CD8-positive, alpha-beta memory T cell (primary cell): ENCODE measurements at regions not wholly inside any gene's neighbourhood (a gene's known extent, or its start where the extent isn't known, plus 50 kb on each side); places are given as distances from the start of the nearest gene placed in this dataset.

Source experiments
- CTCF ChIA-PET: fragments of 350-600 bp; sonication (Branson Sonifier 250); formaldehyde crosslinking; loops from one replicate; lab custom pipeline; 2021; ENCODE audit warnings: antibody characterized with exemption; lab: Charles Lee
- POLR2A ChIA-PET: fragments of 350-600 bp; sonication (Branson Sonifier 250); formaldehyde crosslinking; loops from one replicate; lab custom pipeline; 2021; ENCODE audit warnings: antibody characterized with exemption; lab: Charles Lee
- DNase-seq, 5 donors: peaks; one replicate each; pipeline versions ENCODE4 v3.0.0 to v3.0.0-alpha.2; 2020 to 2022; ENCODE audit warnings: mixed read lengths in 1 of 5
- H3K27ac ChIP-seq: one replicate; pipeline ENCODE4 v1.7.0; 2013; ENCODE audit warnings: low read depth, mild to moderate bottlenecking, low read length, moderate library complexity
- H3K27me3 ChIP-seq: 2 replicates; pipeline ENCODE4 v1.7.0; 2013; ENCODE audit warnings: low read length, mild to moderate bottlenecking; ENCODE audit not compliant: insufficient read depth, poor library complexity, severe bottlenecking
- H3K36me3 ChIP-seq: 2 replicates; pipeline ENCODE4 v1.7.0; 2013; ENCODE audit warnings: mild to moderate bottlenecking, low read length, moderate library complexity; ENCODE audit not compliant: insufficient read depth
- H3K4me1 ChIP-seq: 2 replicates; pipeline ENCODE4 v1.7.0; 2013; ENCODE audit warnings: mild to moderate bottlenecking, low read length, moderate library complexity; ENCODE audit not compliant: insufficient read depth
- H3K4me3 ChIP-seq: 2 replicates; pipeline ENCODE4 v1.7.0; 2013; ENCODE audit warnings: mild to moderate bottlenecking, low read length
- H3K9me3 ChIP-seq: 2 replicates; pipeline ENCODE4 v1.7.0; 2013; ENCODE audit warnings: mild to moderate bottlenecking, low read length
- H3K27ac Mint-ChIP-seq, 8 donors: one replicate each; pipeline ENCODE4 v1.8.0; 2020 to 2021; ENCODE audit warnings: mixed read lengths in 8 of 8, mild to moderate bottlenecking in 6 of 8, inconsistent platforms in 3 of 8, moderate library complexity in 3 of 8
- H3K27me3 Mint-ChIP-seq, 2 donors: one replicate each; pipeline ENCODE4 v1.8.0; 2020 to 2021; ENCODE audit warnings: mixed read lengths in 2 of 2, mild to moderate bottlenecking in 1 of 2, moderate library complexity in 1 of 2
- H3K36me3 Mint-ChIP-seq, 3 donors: one replicate each; pipeline ENCODE4 v1.8.0; 2020 to 2021; ENCODE audit warnings: mixed read lengths in 3 of 3, inconsistent platforms in 1 of 3, mild to moderate bottlenecking in 1 of 3
- H3K4me1 Mint-ChIP-seq, 3 donors: one replicate each; pipeline ENCODE4 v1.8.0; 2020 to 2021; ENCODE audit warnings: mixed read lengths in 3 of 3, inconsistent platforms in 1 of 3, mild to moderate bottlenecking in 1 of 3
- H3K4me3 Mint-ChIP-seq, 7 donors: one replicate each; pipeline ENCODE4 v1.8.0; 2020 to 2021; ENCODE audit warnings: mixed read lengths in 7 of 7, mild to moderate bottlenecking in 6 of 7, moderate library complexity in 4 of 7, inconsistent platforms in 2 of 7
- H3K9me3 Mint-ChIP-seq, 5 donors: one replicate each; pipeline ENCODE4 v1.8.0; 2020 to 2022; ENCODE audit warnings: mixed read lengths in 5 of 5, mild to moderate bottlenecking in 3 of 5, moderate library complexity in 2 of 5, inconsistent platforms in 1 of 5

- Mint-ChIP-seq H3K27me3 (peaks cover 12 to 16% of the 10 kb centered on the region in 2 donors), H3K4me1 (no peaks in the 10 kb centered on the region), H3K9me3 (no peaks in the 10 kb centered on the region), H3K27ac (no peak overlapping the region), H3K36me3 (no peaks in the 10 kb centered on the region), H3K4me3 (no peak overlapping the region)
- H3K4me3 ChIP-seq, result no peak overlapping the region
- H3K27me3 ChIP-seq, result no peaks in the 10 kb centered on the region
- ChIA-PET POLR2A (no interaction called here), CTCF (no interaction called here)
- H3K4me1 ChIP-seq, result no peaks in the 10 kb centered on the region
- H3K27ac ChIP-seq, result no peak overlapping the region
- H3K36me3 ChIP-seq, result no peaks in the 10 kb centered on the region
- DNase-seq, result no peak
- H3K9me3 ChIP-seq, result no peaks in the 10 kb centered on the region
Measured at GRCh38 chr3:124411728-124412127, 318.5 kb upstream of the UMPS start.

GRCh38 chr3:124412644-124413043 lies 317.6 kb upstream of the UMPS start:
- H3K27me3 ChIP-seq, result no peaks in the 10 kb centered on the region
- no peaks in the 10 kb centered on the region for H3K4me1 ChIP-seq
- Mint-ChIP-seq H3K4me1 (no peaks in the 10 kb centered on the region), H3K27ac (no peak overlapping the region), H3K27me3 (peaks cover 15 to 16% of the 10 kb centered on the region in 2 donors), H3K9me3 (no peaks in the 10 kb centered on the region), H3K36me3 (no peaks in the 10 kb centered on the region), H3K4me3 (no peak overlapping the region)
- DNase-seq, result no peak
- ChIA-PET POLR2A (no interaction called here), CTCF (no interaction called here)
- no peak overlapping the region for H3K27ac ChIP-seq
- no peaks in the 10 kb centered on the region for H3K36me3 ChIP-seq
- H3K4me3 ChIP-seq, result no peak overlapping the region
- H3K9me3 ChIP-seq, result no peaks in the 10 kb centered on the region

GRCh38 chr3:124413393-124413792 lies 316.9 kb upstream of the UMPS start:
- no peaks in the 10 kb centered on the region for H3K36me3 ChIP-seq
- H3K4me3 ChIP-seq, result no peak overlapping the region
- H3K27ac Mint-ChIP-seq, result no peak overlapping the region
- no peak overlapping the region for H3K4me3 Mint-ChIP-seq
- ChIA-PET CTCF (no interaction called here), POLR2A (no interaction called here)
- no peaks in the 10 kb centered on the region for H3K4me1 Mint-ChIP-seq
- no peaks in the 10 kb centered on the region for H3K36me3 Mint-ChIP-seq
- DNase-seq, result no peak
- H3K27ac ChIP-seq, result no peak overlapping the region
- H3K27me3 ChIP-seq, result no peaks in the 10 kb centered on the region
- H3K27me3 Mint-ChIP-seq, result peaks cover 14 to 15% of the 10 kb centered on the region in 2 donors
- H3K9me3 ChIP-seq, result no peaks in the 10 kb centered on the region
- no peaks in the 10 kb centered on the region for H3K9me3 Mint-ChIP-seq
- no peaks in the 10 kb centered on the region for H3K4me1 ChIP-seq

- no peaks in the 10 kb centered on the region for H3K4me1 Mint-ChIP-seq
- Histone ChIP-seq H3K4me3 (no peak overlapping the region), H3K4me1 (no peaks in the 10 kb centered on the region), H3K36me3 (no peaks in the 10 kb centered on the region), H3K9me3 (no peaks in the 10 kb centered on the region), H3K27ac (no peak overlapping the region), H3K27me3 (no peaks in the 10 kb centered on the region)
- CTCF ChIA-PET, result no interaction called here
- no peak overlapping the region for H3K4me3 Mint-ChIP-seq
- H3K9me3 Mint-ChIP-seq, result no peaks in the 10 kb centered on the region
- peaks cover 13 to 15% of the 10 kb centered on the region in 2 donors for H3K27me3 Mint-ChIP-seq
- H3K27ac Mint-ChIP-seq, result no peak overlapping the region
- POLR2A ChIA-PET, result no interaction called here
- DNase-seq, result no peak
- no peaks in the 10 kb centered on the region for H3K36me3 Mint-ChIP-seq
Measured at GRCh38 chr3:124413989-124414598, 316.2 kb upstream of the UMPS start.

- DNase-seq, result no peak
- ChIA-PET POLR2A (no interaction called here), CTCF (no interaction called here)
- Histone ChIP-seq H3K4me1 (no peaks in the 10 kb centered on the region), H3K4me3 (no peak overlapping the region), H3K27me3 (no peaks in the 10 kb centered on the region), H3K9me3 (no peaks in the 10 kb centered on the region), H3K36me3 (no peaks in the 10 kb centered on the region), H3K27ac (no peak overlapping the region)
- peaks cover 0 to 2% (median 0%) of the 10 kb centered on the region in 5 donors for H3K9me3 Mint-ChIP-seq
- peaks cover 7 to 15% of the 10 kb centered on the region in 2 donors for H3K27me3 Mint-ChIP-seq
- no peak overlapping the region for H3K4me3 Mint-ChIP-seq
- peak overlapping the region in 1 of 8 donors; percentile 25 for H3K27ac Mint-ChIP-seq
- H3K36me3 Mint-ChIP-seq, result no peaks in the 10 kb centered on the region
- no peaks in the 10 kb centered on the region for H3K4me1 Mint-ChIP-seq
Measured at GRCh38 chr3:124415446-124415960, 314.7 kb upstream of the UMPS start.

- no peaks in the 10 kb centered on the region for H3K4me1 Mint-ChIP-seq
- no peak overlapping the region for H3K27ac Mint-ChIP-seq
Measured at GRCh38 chr3:124419303-124419702, 310.9 kb upstream of the UMPS start.

GRCh38 chr3:124420392-124420791 lies 309.9 kb upstream of the UMPS start:
- H3K4me3 ChIP-seq, result no peak overlapping the region
- no peaks in the 10 kb centered on the region for H3K4me1 Mint-ChIP-seq
- H3K9me3 Mint-ChIP-seq, result peaks cover 0 to 2% (median 0%) of the 10 kb centered on the region in 5 donors
- ChIA-PET POLR2A (no interaction called here), CTCF (no interaction called here)
- H3K27me3 Mint-ChIP-seq, result peaks cover 10 to 15% of the 10 kb centered on the region in 2 donors
- no peak overlapping the region for H3K27ac Mint-ChIP-seq
- no peaks in the 10 kb centered on the region for H3K36me3 Mint-ChIP-seq
- no peak overlapping the region for H3K27ac ChIP-seq
- H3K4me3 Mint-ChIP-seq, result no peak overlapping the region
- no peaks in the 10 kb centered on the region for H3K27me3 ChIP-seq
- H3K36me3 ChIP-seq, result no peaks in the 10 kb centered on the region
- H3K9me3 ChIP-seq, result no peaks in the 10 kb centered on the region
- no peak for DNase-seq
- no peaks in the 10 kb centered on the region for H3K4me1 ChIP-seq

More at GRCh38 chr3:124419303-124419702, 310.9 kb upstream of the UMPS start:
- H3K36me3 ChIP-seq, result no peaks in the 10 kb centered on the region
- no peak overlapping the region for H3K27ac ChIP-seq
- H3K9me3 ChIP-seq, result no peaks in the 10 kb centered on the region
- CTCF ChIA-PET, result no interaction called here
- DNase-seq, result no peak
- no peak overlapping the region for H3K4me3 ChIP-seq
- H3K36me3 Mint-ChIP-seq, result no peaks in the 10 kb centered on the region
- no peaks in the 10 kb centered on the region for H3K27me3 ChIP-seq
- H3K27me3 Mint-ChIP-seq, result peaks cover 7 to 15% of the 10 kb centered on the region in 2 donors
- no peak overlapping the region for H3K4me3 Mint-ChIP-seq
- POLR2A ChIA-PET, result no interaction called here
- no peaks in the 10 kb centered on the region for H3K4me1 ChIP-seq
- peaks cover 0 to 2% (median 0%) of the 10 kb centered on the region in 5 donors for H3K9me3 Mint-ChIP-seq

GRCh38 chr3:124422805-124423204 lies 307.4 kb upstream of the UMPS start:
- Histone ChIP-seq H3K9me3 (no peaks in the 10 kb centered on the region), H3K36me3 (no peaks in the 10 kb centered on the region), H3K4me3 (no peak overlapping the region), H3K27ac (no peak overlapping the region), H3K4me1 (no peaks in the 10 kb centered on the region), H3K27me3 (no peaks in the 10 kb centered on the region)
- Mint-ChIP-seq H3K4me1 (no peaks in the 10 kb centered on the region), H3K36me3 (no peaks in the 10 kb centered on the region), H3K27me3 (peaks cover 7 to 10% of the 10 kb centered on the region in 2 donors), H3K27ac (no peak overlapping the region), H3K9me3 (peaks cover 0 to 2% (median 0%) of the 10 kb centered on the region in 5 donors), H3K4me3 (no peak overlapping the region)
- ChIA-PET CTCF (no interaction called here), POLR2A (no interaction called here)
- no peak for DNase-seq
